Ramos (cell line): ENCODE measurements at regions not wholly inside any gene's neighbourhood (a gene's known extent, or its start where the extent isn't known, plus 50 kb on each side); places are given as distances from the start of the nearest gene placed in this dataset.

Source experiments
- in situ Hi-C: fragments of 300-500 bp; cut with MboI; formaldehyde crosslinking; loops from one replicate; pipeline ENCODE4 v1.14.3; 2022; ENCODE audit warnings: low sequenced_read_pairs; ENCODE audit not compliant: unreplicated experiment

DNA sequence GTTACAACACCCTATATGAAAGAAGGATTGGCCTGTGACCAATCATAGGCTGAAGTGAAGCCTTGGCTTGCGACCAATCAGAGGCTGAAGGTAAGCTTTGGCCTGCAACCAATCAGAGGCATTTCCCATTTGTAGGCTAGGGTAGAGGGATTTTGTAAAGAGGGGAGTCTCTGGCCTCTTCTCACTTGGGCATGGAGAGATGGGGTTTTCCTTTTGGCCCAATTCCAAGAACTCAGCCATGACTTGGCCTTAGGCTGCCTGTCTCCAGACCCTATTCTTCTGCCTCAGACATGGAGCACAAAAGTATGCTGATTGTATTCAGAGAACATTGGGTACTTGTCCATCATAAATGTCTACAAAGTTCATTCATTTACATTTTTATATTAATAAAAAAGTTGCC, 308.3 kb downstream of the UTRN start:
- in situ Hi-C loops: loop anchor here (25.0 kb wide), 1 partner anchor 619 kb away; no protein-coding TSS in a partner anchor

GRCh38 chr6:144594585-144594984, 309.4 kb downstream of the UTRN start:
- in situ Hi-C loops: loop anchor here (25.0 kb wide), 1 partner anchor 618 kb away; no protein-coding TSS in a partner anchor

DNA sequence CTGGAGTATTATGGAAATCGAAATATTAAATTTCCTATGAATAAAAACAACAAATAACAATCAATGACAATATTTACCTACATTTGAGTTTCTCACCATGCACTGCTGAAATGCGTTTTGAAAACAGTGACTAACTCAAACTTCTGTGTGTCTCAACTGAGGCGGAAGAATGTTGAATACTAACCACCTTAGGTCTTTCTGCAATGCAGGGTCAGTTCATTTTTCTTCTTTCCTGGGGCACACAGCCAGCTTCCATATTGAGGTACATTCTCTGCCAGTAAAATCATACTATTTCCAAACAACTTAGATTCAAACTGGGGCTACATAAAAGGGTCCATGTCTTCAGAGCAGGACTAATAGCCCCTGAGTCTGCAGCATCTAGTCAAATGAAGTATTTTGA, 310.1 kb downstream of the UTRN start:
- in situ Hi-C loops: loop anchor here (25.0 kb wide), 1 partner anchor 617 kb away; no protein-coding TSS in a partner anchor

DNA sequence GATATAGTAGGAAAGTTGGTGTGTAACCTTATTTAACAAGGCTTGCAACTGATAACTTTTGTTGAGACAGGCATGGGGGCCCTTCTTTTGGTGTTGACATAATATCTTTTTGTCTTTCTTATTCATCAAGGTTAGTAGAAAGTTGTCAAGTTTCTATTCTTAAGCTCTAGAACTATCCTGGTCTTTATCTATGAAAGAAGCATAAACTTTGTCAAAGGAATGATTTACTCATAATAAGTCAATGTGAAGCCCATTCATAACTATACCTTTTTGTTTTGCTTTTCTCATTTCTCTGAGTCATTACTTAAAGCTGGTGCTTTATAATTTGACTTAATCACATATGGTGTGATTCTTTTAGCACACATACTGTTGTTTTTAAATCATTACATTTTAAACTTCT, 312.4 kb downstream of the UTRN start:
- in situ Hi-C loops: loop anchor here (25.0 kb wide), 1 partner anchor 615 kb away; no protein-coding TSS in a partner anchor

GRCh38 chr6:144599615-144600014, 314.5 kb downstream of the UTRN start:
- in situ Hi-C loops: loop anchor here (25.0 kb wide), 1 partner anchor 613 kb away; no protein-coding TSS in a partner anchor

- in situ Hi-C loops: no loop called here
Measured at GRCh38 chr6:144601221-144601620, 316.1 kb downstream of the UTRN start.

DNA sequence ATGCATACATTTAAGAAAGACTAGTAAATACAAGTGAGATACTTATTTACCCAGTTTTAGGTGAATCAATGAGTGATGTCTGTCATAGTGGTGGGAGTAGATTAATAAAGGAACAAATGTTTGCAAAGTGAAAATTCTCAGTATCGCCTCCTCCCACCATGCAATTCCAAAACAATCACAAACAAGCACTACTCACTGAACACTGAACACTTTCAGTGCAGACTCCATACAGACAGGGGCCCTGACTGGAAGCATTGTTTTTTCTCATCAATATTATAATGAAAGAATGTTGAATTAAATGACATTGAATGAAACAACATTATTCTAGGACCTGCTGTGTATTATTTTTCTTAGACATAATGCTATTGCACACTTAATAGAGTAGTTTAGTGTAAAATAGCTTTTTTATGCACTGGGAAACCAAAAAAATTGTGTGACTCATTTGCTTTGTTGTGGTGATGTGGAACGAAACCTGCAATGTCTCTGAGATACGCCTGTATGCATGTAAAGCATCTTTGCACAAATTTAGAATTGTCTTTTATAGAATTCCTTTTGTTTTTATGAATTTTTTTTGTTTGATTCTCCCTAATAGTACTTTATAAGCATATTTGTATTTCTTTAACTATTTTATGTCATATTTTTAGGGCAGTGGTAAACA, 317.5 kb downstream of the UTRN start:
- in situ Hi-C loops: no loop called here

- in situ Hi-C loops: no loop called here
Measured at GRCh38 chr6:144606083-144606482, 320.9 kb downstream of the UTRN start.

DNA sequence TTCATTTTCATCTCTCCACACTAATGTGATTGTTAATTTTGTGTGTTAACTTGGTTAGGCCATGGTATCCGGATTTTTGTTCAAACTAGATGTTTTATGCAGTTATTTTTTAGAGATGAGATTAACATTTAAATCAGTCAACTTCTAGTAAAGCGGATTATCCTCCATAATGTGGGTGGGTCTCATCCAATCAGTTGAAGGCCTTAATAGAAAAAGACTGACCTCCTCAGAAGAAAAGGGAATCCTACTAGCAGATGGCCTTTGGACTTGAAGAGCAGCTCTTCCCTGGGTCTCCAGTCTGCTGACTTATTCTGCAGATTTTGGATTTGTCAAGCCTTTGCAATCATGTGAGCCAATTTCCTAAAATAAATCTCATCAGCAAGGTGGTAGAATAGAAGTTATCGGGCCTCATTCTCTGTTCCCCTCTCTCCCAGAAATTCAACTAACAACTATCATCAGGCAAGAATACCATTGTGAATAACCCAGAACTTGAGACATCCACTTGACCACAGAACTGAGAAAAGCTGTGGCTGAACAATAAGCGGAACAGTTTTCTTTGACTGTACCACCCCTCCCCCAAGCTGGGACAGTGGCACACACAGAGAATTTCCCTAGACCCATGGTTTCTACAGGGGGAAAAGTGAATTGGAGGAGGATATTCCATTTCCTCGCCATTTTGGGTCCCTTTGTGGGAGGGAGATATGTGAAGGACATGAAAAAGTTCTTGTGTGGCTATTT, 323.0 kb downstream of the UTRN start:
- in situ Hi-C loops: no loop called here

DNA sequence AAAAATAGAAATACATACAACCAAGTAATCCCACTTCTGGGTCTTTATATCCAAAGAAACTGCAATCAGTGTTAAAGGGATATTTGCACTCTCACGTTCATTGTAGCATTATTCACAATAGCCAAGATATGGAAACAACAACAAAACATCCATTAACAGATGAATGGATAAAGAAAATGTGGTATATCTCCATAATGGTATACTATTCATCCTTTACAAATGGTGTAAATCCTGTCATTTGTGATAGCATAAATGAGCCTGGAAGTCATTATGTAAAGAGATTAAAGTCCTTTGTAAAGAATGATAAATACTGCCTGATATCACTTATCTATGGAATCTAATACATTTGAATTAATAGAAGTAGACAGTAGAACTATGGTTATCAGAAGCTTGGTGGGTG, 327.7 kb downstream of the UTRN start:
- in situ Hi-C loops: no loop called here

GRCh38 chr6:144613859-144614258, 328.7 kb downstream of the UTRN start:
- in situ Hi-C loops: no loop called here

GRCh38 chr6:144615870-144616269, 330.7 kb downstream of the UTRN start:
- in situ Hi-C loops: no loop called here

DNA sequence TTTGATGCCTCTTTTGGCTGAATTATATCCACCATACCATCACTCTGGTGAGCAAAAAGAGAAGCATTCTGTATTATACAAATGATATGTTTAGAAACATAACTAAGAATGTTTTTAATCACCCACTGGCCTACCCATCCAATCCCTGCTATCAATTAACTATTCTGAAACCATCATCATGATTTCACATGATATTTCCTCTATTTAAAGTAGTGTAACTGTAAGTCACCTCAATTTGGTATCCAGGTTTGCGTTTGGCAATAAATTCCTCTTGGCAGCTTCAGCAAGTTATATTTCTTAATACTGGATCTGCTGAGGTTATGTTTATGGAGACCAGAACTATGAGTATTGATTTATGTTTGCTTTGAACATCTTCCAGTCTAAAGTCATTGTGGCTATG, 332.1 kb downstream of the UTRN start:
- in situ Hi-C loops: no loop called here

DNA sequence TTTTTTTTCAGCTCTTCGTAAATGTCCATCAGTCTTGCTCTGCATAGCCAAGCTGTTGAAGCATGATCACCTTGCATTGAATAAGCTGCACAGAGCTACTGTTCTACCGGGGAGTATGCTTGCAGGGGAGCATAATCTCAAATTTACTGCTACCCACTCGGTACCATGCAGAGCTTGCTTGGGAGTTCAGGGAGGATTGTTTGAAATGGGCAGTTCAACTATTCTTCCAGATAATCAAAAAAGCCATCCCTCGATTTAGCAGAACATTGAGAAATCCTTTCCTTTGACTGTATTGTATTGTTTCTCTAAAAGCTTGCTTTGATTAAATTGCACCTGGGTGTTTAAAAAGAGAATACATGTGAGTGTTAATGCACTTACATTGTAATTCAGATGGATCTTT, 332.6 kb downstream of the UTRN start:
- in situ Hi-C loops: no loop called here

- in situ Hi-C loops: no loop called here
Measured at GRCh38 chr6:144619966-144620365, 334.8 kb downstream of the UTRN start.

DNA sequence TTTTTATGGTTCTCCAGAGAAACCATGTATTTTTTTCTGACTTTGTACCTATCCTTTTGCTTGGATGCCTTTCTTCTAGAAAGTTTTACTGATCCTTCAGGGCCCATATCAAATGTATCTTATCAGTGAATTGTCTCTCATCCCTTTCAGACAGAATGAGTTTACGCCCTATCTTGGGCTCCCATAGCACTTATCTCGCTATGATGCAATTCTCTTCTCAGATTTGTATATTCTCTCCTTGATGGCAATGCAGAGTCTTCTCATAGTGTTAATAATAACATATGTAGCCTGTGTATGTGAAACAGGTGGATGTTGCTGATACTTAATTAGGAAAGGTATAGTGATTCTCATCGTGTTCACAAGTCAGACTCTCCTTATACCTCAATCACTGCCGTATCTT, 336.2 kb downstream of the UTRN start:
- in situ Hi-C loops: no loop called here

GRCh38 chr6:144624246-144624645, 339.1 kb downstream of the UTRN start:
- in situ Hi-C loops: no loop called here

- in situ Hi-C loops: no loop called here
Measured at GRCh38 chr6:144624716-144625115, 339.6 kb downstream of the UTRN start.

GRCh38 chr6:144630857-144631256, 345.7 kb downstream of the UTRN start:
- in situ Hi-C loops: no loop called here

- in situ Hi-C loops: no loop called here
Measured at GRCh38 chr6:144632266-144632665, 347.1 kb downstream of the UTRN start.

DNA sequence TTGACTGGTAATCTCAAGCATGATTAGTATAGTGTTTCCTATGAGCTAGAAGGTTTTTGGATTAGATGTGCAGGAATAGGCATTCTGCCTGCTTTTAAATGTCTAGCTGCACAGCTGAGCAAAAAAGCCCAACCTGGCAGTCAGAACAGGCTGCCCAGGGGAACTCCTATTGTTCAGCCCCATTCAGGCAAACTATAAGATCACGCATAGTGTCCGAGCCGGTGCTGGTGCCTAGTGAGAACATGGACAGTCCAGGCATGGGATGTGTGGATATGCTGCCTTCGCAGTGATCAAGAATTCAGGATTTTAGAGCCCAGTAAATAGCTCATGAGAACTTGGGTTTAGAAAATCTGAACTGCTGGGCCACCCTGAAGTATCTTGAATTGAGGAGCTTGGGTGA, 348.8 kb downstream of the UTRN start:
- in situ Hi-C loops: no loop called here

GRCh38 chr6:144634371-144634770, 349.2 kb downstream of the UTRN start:
- in situ Hi-C loops: no loop called here
